ENCODE measurements at regions not wholly inside any gene's neighbourhood (a gene's known extent, or its start where the extent isn't known, plus 50 kb on each side); places are given as distances from the start of the nearest gene placed in this dataset.

DNA sequence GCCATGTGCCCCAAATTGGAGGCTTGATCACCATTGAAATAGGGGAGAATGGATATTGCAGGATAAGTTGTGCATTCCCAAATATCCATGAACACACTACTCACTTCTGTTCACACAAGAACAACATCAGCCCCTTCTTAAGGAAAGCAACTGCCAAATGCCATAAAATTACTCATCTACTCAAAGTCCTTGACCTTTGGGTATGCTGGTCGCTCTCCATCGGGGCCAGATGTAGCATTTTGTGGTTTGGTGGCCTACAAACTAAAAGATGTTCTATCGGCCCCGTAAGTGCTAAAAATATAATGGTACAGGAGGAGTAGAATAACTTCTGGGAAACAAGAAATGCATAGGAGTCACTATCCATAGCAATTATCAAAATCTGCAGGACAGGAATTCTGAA lies 362.6 kb downstream of the AEBP2 start:
- Mint-ChIP-seq H3K27ac (ENCODE audit: unreplicated experiment) (no peak overlapping the region), H3K9me3 (ENCODE audit: low read depth) (no peaks in the 10 kb centered on the region)
- no peak for DNase-seq (ENCODE audit: low spot score)

DNA sequence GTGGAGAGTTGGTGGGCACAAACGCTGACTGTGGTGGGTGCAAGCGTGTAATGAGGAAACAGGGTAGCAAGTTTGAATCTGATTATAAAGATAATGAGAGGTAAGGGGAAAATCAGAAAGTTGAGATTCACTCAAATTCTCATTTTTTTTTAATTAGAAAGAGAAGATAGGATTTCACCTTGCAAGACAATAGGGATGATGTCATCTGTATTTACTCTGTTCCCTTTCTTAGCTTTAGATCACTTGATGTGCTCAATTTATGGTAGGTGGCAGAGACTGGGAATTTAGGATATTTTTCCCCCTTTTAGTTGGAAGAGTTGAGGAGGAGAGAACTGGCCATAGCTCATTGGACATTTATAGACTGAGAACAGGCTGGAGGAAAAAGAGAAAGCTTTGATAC lies 363.6 kb downstream of the AEBP2 start:
- Mint-ChIP-seq H3K4me1 (ENCODE audit: low read depth) (peaks cover 36% of the 10 kb centered on the region), H3K36me3 (ENCODE audit: low read depth) (no peaks in the 10 kb centered on the region), H3K9me3 (ENCODE audit: low read depth) (no peaks in the 10 kb centered on the region), H3K27me3 (ENCODE audit: low read depth) (no peaks in the 10 kb centered on the region), H3K4me3 (ENCODE audit: unreplicated experiment) (no peak overlapping the region), H3K27ac (ENCODE audit: unreplicated experiment) (no peak overlapping the region)
- TF ChIP-seq, protein P1, sequence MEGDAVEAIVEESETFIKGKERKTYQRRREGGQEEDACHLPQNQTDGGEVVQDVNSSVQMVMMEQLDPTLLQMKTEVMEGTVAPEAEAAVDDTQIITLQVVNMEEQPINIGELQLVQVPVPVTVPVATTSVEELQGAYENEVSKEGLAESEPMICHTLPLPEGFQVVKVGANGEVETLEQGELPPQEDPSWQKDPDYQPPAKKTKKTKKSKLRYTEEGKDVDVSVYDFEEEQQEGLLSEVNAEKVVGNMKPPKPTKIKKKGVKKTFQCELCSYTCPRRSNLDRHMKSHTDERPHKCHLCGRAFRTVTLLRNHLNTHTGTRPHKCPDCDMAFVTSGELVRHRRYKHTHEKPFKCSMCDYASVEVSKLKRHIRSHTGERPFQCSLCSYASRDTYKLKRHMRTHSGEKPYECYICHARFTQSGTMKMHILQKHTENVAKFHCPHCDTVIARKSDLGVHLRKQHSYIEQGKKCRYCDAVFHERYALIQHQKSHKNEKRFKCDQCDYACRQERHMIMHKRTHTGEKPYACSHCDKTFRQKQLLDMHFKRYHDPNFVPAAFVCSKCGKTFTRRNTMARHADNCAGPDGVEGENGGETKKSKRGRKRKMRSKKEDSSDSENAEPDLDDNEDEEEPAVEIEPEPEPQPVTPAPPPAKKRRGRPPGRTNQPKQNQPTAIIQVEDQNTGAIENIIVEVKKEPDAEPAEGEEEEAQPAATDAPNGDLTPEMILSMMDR (IDR thresholded peaks at IDR 0.05) = no peak
- DNase-seq (ENCODE audit: low spot score) = no peak

More for the DNA sequence above, 362.6 kb downstream of the AEBP2 start:
- Mint-ChIP-seq H3K4me1 (ENCODE audit: low read depth) (peaks cover 36% of the 10 kb centered on the region), H3K27me3 (ENCODE audit: low read depth) (no peaks in the 10 kb centered on the region), H3K4me3 (ENCODE audit: unreplicated experiment) (no peak overlapping the region), H3K36me3 (ENCODE audit: low read depth) (no peaks in the 10 kb centered on the region)
- TF ChIP-seq, protein P1 (IDR thresholded peaks at IDR 0.05) = no peak

DNA sequence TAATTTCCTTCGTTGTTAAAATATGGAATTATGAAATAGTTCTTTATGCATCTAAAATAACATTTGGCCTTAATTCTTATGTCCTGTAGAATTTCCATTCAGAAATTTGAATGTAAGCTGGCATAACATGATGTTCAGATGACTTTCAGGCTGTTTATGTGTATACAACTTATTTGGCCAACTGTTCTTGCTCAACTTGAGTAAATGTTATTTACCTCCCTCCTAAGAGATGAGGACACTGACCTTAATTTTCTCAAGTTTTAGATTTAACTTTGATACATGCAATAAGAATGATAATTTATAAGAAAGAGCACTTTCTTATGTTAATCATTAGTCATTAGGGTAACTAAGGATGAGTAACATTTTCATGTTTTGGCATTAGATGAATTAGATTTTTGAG lies 365.4 kb downstream of the AEBP2 start:
- no peak for DNase-seq (ENCODE audit: low spot score)
- Mint-ChIP-seq H3K4me1 (ENCODE audit: low read depth) (peaks cover 30% of the 10 kb centered on the region), H3K4me3 (ENCODE audit: unreplicated experiment) (no peak overlapping the region), H3K27ac (ENCODE audit: unreplicated experiment) (no peak overlapping the region), H3K36me3 (ENCODE audit: low read depth) (no peaks in the 10 kb centered on the region), H3K9me3 (ENCODE audit: low read depth) (peaks cover 5% of the 10 kb centered on the region), H3K27me3 (ENCODE audit: low read depth) (no peaks in the 10 kb centered on the region)
- TF ChIP-seq, protein P1 (IDR thresholded peaks at IDR 0.05) = no peak

DNA sequence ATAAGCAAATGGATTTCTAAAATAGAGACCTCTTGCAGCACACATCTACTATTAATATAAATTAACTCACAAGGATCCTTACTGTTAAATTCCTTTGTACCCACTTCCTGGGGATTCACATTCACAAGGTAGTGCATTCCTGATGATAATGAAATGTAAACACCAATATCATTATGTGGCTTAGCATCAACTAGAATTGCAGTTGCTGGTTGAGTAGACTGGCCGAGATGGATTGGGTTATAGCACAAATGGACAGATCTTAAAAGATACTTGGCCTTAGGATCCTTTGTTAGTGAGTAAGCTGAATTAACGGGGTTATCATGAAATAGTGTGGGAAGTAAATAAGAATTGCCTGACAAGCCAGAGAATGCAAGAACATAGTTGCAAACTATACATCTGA lies 369.1 kb downstream of the AEBP2 start:
- no peaks in the 10 kb centered on the region for H3K36me3 Mint-ChIP-seq (ENCODE audit: low read depth)
- no peak for DNase-seq (ENCODE audit: low spot score)
- no peaks in the 10 kb centered on the region for H3K27me3 Mint-ChIP-seq (ENCODE audit: low read depth)
- H3K9me3 Mint-ChIP-seq (ENCODE audit: low read depth) = peaks cover 5% of the 10 kb centered on the region
- H3K4me1 Mint-ChIP-seq (ENCODE audit: low read depth) = peaks cover 3% of the 10 kb centered on the region
- H3K4me3 Mint-ChIP-seq (ENCODE audit: unreplicated experiment) = no peak overlapping the region
- TF ChIP-seq, protein P1 (IDR thresholded peaks at IDR 0.05) = no peak
- H3K27ac Mint-ChIP-seq (ENCODE audit: unreplicated experiment) = no peak overlapping the region

DNA sequence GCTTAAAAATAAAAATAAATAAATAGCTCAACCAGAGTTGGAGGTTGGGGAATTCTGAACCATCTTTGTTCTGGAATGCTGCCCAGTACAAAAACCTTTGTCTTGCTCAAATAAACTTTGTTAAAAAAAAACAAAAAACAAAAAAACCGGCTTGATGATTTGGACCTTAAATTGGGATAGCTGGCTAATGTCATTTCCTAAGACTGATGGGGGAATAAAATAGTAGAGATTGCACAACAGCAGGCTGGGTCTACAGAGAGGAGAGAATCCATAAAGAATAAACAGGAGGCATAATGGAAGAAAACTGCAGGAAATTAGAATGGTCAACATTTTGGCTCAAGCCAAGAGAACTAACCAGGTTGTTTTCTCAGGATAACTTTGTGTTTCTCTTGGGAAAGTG lies 370.9 kb downstream of the AEBP2 start:
- TF ChIP-seq, protein P1 (IDR thresholded peaks at IDR 0.05) = no peak
- peaks cover 3% of the 10 kb centered on the region for H3K4me1 Mint-ChIP-seq (ENCODE audit: low read depth)
- no peak for DNase-seq (ENCODE audit: low spot score)
- H3K27me3 Mint-ChIP-seq (ENCODE audit: low read depth) = no peaks in the 10 kb centered on the region
- H3K9me3 Mint-ChIP-seq (ENCODE audit: low read depth) = peaks cover 9% of the 10 kb centered on the region
- no peak overlapping the region for H3K27ac Mint-ChIP-seq (ENCODE audit: unreplicated experiment)
- no peak overlapping the region for H3K4me3 Mint-ChIP-seq (ENCODE audit: unreplicated experiment)
- H3K36me3 Mint-ChIP-seq (ENCODE audit: low read depth) = no peaks in the 10 kb centered on the region

All from chondrocyte (in vitro differentiated cells).